Panc1 (cell line): ENCODE measurements at regions not wholly inside any gene's neighbourhood (a gene's known extent, or its start where the extent isn't known, plus 50 kb on each side); places are given as distances from the start of the nearest gene placed in this dataset.

Experiments
- ATAC-seq: fragments of 200-7000 bp; cut with Tn5 transposase; 2 replicates; pipeline ENCODE4 v1.9.1; 2020; ENCODE audit warnings: mild to moderate bottlenecking, moderate library complexity
- BruUV-seq: library from RNA; stranded (reverse); fragments of 400-500 nt; replicated peaks from 2 replicates; lab custom pipeline; 2021; lab: Mats Ljungman, UMichigan
- CTCF ChIA-PET: fragments of 300-600 bp; sonication (Branson Sonifier 250); formaldehyde crosslinking; loops from one replicate; lab custom pipeline; 2022; ENCODE audit warnings: antibody characterized with exemption; lab: Charles Lee
- POLR2A ChIA-PET: fragments of 300-600 bp; sonication (Branson Sonifier 250); formaldehyde crosslinking; loops from one replicate; lab custom pipeline; 2022; ENCODE audit warnings: antibody characterized with exemption; lab: Charles Lee
- DNase-seq: peaks from one replicate; pipeline ENCODE4 v3.0.0-alpha.2; 2010; ENCODE audit warnings: low read depth, low spot score
- H3K27ac ChIP-seq: 2 replicates; pipeline ENCODE4 v1.5.1; 2011; ENCODE audit warnings: mild to moderate bottlenecking, low read length, inconsistent platforms
- H3K27me3 ChIP-seq: fragments of 200-500 bp; sonication (Bioruptor generic); 2 replicates; pipeline ENCODE4 v1.6.0; 2014; ENCODE audit warnings: low read length, inconsistent platforms; ENCODE audit not compliant: control insufficient read depth, insufficient read depth
- H3K36me3 ChIP-seq: fragments of 200-500 bp; sonication (Bioruptor generic); 2 replicates; pipeline ENCODE4 v1.5.1; 2014; ENCODE audit warnings: inconsistent platforms, mild to moderate bottlenecking, low read length, moderate library complexity; ENCODE audit not compliant: control insufficient read depth, insufficient read depth
- H3K4me1 ChIP-seq: 2 replicates; pipeline ENCODE4 v1.5.1; 2011; ENCODE audit warnings: inconsistent platforms, mild to moderate bottlenecking, low read length, moderate library complexity; ENCODE audit not compliant: control insufficient read depth, insufficient read depth
- H3K4me3 ChIP-seq, 2 experiments: 2 replicates each; pipeline ENCODE4 v1.5.1; 2011 to 2012; ENCODE audit warnings: low read depth in 2 of 2, low read length in 2 of 2, mild to moderate bottlenecking in 2 of 2, inconsistent platforms in 1 of 2, moderate library complexity in 1 of 2
- H3K9me3 ChIP-seq: fragments of 200-500 bp; sonication (Bioruptor generic); 2 replicates; pipeline ENCODE4 v1.5.1; 2014; ENCODE audit warnings: low read depth, mild to moderate bottlenecking, inconsistent platforms, low read length, moderate library complexity; ENCODE audit not compliant: control insufficient read depth, insufficient read depth
- POLR2AphosphoS5 ChIP-seq: IDR thresholded peaks from 2 replicates; pipeline ENCODE4 v1.6.1; 2012; ENCODE audit warnings: mild to moderate bottlenecking, low read depth, low read length, moderate library complexity
- SIN3A ChIP-seq: IDR thresholded peaks from 2 replicates; pipeline ENCODE4 v1.6.1; 2012; ENCODE audit warnings: low read depth, mild to moderate bottlenecking, low read length, moderate library complexity, borderline replicate concordance; ENCODE audit not compliant: insufficient read depth
- TCF7L2 ChIP-seq: IDR thresholded peaks from 2 replicates; pipeline ENCODE4 v1.6.1; 2011; ENCODE audit warnings: mild to moderate bottlenecking, low read depth, low read length, inconsistent platforms
- in situ Hi-C: cut with HindIII; loops from 2 replicates; pipeline ENCODE4 v1.10.0; 2016; ENCODE audit warnings: low sequenced_read_pairs, low pct_unique_long_range_greater_than_20kb
- intact Hi-C: fragments of 100-400 bp; cut with micrococcal nuclease; formaldehyde crosslinking; loops from one replicate; pipeline ENCODE4 v1.10.0; 2022; ENCODE audit not compliant: unreplicated experiment
- TF ChIP-seq, protein P1 (sequence below), 2 experiments: IDR thresholded peaks; 2 replicates each; pipeline ENCODE4 v1.6.1; 2011 to 2012; ENCODE audit warnings: low read depth in 2 of 2, control low read depth in 1 of 2, low read length in 1 of 2, mild to moderate bottlenecking in 1 of 2, moderate library complexity in 1 of 2; ENCODE audit not compliant: insufficient read depth in 1 of 2
- TF ChIP-seq, protein P2 (sequence below): fragments of 450-650 bp; IDR thresholded peaks from 2 replicates; pipeline ENCODE4 v1.5.1; 2017; ENCODE audit warnings: mild to moderate bottlenecking

DNA sequence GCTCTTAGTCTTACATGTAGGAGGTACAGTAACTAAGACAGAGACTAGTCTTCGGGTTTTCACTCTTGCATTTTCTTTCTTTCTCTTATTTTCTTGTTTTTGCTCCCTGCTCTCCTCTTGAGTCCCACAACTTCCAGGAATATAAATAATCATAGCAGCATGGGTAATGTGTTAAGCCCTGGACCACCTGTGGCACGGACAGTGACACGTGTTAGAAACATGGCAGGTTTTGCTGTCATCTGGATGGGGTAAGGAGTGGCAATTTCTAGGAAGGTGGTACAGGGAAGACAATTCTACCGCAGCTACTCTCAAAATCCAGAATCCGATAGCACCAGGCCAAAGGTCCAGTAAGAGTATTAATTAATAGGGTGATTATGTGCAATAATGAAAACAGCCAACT, 237.5 kb upstream of the FAM98A start:
- no peaks in the 10 kb centered on the region for H3K27me3 ChIP-seq
- ATAC-seq (no peak), DNase-seq (no peak)
- no peaks in the 10 kb centered on the region for H3K36me3 ChIP-seq
- intact Hi-C loops = no loop called here
- CTCF ChIA-PET = no interaction called here
- no peaks in the 10 kb centered on the region for H3K4me1 ChIP-seq
- POLR2A ChIA-PET = no interaction called here
- BruUV-seq = no TSS peak
- in situ Hi-C loops = no loop called here
- no peak for TF ChIP-seq POLR2AphosphoS5
- TF ChIP-seq, protein P1, sequence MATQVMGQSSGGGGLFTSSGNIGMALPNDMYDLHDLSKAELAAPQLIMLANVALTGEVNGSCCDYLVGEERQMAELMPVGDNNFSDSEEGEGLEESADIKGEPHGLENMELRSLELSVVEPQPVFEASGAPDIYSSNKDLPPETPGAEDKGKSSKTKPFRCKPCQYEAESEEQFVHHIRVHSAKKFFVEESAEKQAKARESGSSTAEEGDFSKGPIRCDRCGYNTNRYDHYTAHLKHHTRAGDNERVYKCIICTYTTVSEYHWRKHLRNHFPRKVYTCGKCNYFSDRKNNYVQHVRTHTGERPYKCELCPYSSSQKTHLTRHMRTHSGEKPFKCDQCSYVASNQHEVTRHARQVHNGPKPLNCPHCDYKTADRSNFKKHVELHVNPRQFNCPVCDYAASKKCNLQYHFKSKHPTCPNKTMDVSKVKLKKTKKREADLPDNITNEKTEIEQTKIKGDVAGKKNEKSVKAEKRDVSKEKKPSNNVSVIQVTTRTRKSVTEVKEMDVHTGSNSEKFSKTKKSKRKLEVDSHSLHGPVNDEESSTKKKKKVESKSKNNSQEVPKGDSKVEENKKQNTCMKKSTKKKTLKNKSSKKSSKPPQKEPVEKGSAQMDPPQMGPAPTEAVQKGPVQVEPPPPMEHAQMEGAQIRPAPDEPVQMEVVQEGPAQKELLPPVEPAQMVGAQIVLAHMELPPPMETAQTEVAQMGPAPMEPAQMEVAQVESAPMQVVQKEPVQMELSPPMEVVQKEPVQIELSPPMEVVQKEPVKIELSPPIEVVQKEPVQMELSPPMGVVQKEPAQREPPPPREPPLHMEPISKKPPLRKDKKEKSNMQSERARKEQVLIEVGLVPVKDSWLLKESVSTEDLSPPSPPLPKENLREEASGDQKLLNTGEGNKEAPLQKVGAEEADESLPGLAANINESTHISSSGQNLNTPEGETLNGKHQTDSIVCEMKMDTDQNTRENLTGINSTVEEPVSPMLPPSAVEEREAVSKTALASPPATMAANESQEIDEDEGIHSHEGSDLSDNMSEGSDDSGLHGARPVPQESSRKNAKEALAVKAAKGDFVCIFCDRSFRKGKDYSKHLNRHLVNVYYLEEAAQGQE (IDR thresholded peaks at IDR 0.05; ENCODE audit: insufficient read depth in 1 of 2, low read depth in 2 of 2, low read length in 1 of 2) = no peak
- no peak for TF ChIP-seq TCF7L2
- no peak for TF ChIP-seq SIN3A
- TF ChIP-seq, protein P2, sequence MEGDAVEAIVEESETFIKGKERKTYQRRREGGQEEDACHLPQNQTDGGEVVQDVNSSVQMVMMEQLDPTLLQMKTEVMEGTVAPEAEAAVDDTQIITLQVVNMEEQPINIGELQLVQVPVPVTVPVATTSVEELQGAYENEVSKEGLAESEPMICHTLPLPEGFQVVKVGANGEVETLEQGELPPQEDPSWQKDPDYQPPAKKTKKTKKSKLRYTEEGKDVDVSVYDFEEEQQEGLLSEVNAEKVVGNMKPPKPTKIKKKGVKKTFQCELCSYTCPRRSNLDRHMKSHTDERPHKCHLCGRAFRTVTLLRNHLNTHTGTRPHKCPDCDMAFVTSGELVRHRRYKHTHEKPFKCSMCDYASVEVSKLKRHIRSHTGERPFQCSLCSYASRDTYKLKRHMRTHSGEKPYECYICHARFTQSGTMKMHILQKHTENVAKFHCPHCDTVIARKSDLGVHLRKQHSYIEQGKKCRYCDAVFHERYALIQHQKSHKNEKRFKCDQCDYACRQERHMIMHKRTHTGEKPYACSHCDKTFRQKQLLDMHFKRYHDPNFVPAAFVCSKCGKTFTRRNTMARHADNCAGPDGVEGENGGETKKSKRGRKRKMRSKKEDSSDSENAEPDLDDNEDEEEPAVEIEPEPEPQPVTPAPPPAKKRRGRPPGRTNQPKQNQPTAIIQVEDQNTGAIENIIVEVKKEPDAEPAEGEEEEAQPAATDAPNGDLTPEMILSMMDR = no peak
- no peak overlapping the region for H3K4me3 ChIP-seq
- no peak overlapping the region for H3K27ac ChIP-seq
- no peaks in the 10 kb centered on the region for H3K9me3 ChIP-seq

DNA sequence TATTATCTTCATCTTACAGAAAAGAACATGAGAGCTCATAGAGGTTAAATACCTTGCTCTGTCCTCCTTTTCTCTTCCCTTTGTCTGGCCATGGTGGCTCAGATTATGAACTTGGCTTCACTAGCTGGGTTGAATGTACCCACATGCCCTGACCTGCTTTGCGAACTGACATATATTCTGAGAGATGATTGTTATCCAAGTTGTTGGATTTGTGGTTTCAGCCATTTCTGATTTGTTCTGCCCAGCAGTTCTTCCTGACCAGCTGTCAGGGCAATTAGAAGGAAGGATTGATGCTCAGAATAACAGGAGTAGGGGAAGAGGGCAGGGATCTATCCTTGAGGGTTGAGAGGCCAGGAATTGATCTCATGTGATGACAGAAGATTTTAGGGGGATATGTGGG, 236.8 kb upstream of the FAM98A start:
- BruUV-seq = no TSS peak
- intact Hi-C loops = no loop called here
- no peak for DNase-seq
- ATAC-seq = no peak
- Histone ChIP-seq H3K27me3 (no peaks in the 10 kb centered on the region), H3K4me1 (no peaks in the 10 kb centered on the region), H3K27ac (no peak overlapping the region), H3K9me3 (no peaks in the 10 kb centered on the region), H3K4me3 (no peak overlapping the region), H3K36me3 (no peaks in the 10 kb centered on the region)
- in situ Hi-C loops = no loop called here
- no peak for TF ChIP-seq TCF7L2
- TF ChIP-seq, protein P1 (IDR thresholded peaks at IDR 0.05; ENCODE audit: insufficient read depth in 1 of 2, low read depth in 2 of 2, low read length in 1 of 2) = no peak
- TF ChIP-seq POLR2AphosphoS5 = no peak
- TF ChIP-seq SIN3A = no peak
- TF ChIP-seq, protein P2 = no peak
- POLR2A ChIA-PET = no interaction called here
- CTCF ChIA-PET = no interaction called here
